ENCODE measurements at regions not wholly inside any gene's neighbourhood (a gene's known extent, or its start where the extent isn't known, plus 50 kb on each side); places are given as distances from the start of the nearest gene placed in this dataset.
"Not testable (repeated sequence)": the region's sequence is repeated elsewhere in the genome, so short reads cannot be mapped to it uniquely, and the experiment has no call there.

DNA sequence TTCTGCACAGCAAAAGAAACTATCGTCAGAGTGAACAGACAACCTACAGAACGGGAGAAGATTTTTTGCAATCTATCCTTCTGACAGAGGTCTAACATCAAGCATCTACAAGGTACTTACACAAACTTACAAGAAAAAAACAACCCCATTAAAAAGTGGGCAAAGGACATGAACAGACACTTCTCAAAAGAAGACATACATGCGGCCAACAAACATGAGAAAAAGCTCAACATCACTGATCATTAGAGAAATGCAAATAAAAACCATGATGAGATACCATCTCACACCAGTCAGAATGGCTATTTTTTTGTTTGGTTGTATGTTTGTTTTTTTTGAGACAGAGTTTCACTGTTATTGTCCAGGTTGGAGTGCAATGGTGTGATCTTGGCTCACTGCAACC, 131.5 kb upstream of the MED13 start:
- DNase-seq = not testable (repeated sequence)

DNA sequence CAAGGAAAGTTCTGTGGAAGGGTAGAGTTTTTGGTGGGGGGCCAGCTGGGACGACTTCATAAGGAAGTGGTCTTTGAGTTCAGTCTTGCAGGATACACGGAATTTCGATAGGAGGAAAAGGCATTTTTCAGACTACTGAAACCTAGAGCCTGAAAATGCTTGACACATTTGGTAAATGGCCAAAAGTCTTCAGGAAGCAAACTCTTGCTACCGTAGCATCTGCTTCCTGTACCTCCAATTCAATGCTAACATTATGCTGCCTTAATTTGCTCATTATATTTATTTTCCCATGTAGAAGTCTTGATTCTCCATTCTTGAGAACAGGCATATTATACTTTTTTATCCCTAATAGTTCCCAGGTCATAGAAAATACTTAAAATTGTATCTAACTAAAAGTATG, 129.3 kb upstream of the MED13 start:
- no peak for DNase-seq

DNA sequence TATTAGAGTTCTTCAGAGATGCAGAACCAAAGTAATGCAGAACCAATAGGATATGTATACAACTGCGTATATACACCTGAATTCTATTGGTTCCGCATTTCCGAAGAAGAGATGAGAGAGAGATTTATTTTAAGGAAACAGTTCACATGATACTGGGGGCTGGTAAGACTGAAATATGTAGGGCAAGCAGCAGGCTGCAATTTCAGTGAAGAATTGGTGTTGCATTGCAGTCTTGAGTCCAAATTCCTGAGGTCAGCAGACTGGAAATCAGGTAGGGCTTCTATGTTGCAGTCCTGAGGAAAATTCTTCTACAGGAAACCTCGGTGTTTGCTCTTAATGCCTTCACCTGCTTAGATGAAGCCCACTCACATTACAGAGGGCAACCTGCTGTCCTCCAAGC, 128.2 kb upstream of the MED13 start:
- no peak for DNase-seq

DNA sequence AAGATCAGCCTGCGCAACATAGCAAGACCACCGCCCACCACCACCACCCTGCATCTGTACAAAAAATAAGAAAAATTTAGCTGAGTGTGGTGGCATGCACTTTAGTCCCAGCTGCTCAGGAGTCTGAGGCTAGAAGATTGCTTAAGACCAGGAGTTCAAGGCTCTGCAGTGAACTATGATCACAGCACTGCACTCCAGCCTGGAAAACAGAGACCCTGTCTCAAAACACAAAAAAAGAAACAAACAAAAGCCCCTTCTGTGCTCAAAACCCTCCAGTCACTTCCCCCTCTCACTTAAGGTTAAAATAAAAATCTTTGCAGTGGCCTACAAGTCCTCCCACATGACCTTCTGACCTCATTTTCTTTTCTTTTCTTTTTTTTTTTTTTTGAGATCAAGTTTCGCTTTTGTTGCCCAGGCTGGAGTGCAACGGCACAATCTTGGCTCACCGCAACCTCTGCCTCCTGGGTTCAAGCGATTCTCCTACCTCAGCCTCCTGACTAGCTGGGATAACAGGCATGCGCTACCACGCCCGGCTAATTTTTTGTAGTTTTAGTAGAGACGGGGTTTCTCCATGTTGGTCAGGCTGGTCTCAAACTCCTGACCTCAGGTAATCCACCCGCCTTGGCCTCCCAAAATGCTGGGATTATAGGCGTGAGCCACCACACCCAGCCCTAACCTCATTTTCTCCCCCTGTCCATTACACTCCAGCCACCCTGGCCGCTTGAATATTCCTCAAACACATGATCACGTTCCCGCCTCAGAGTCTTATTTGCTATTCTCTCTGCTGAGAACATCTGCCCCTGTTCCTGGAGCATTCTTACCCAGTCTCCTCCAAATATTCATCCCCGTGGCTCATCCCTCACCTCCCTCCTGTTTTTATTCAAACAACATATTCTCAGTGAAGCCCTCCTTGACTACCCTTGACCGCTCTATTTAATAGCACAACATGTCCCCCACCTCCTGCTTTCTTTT, 126.6 kb upstream of the MED13 start:
- DNase-seq = no peak

DNA sequence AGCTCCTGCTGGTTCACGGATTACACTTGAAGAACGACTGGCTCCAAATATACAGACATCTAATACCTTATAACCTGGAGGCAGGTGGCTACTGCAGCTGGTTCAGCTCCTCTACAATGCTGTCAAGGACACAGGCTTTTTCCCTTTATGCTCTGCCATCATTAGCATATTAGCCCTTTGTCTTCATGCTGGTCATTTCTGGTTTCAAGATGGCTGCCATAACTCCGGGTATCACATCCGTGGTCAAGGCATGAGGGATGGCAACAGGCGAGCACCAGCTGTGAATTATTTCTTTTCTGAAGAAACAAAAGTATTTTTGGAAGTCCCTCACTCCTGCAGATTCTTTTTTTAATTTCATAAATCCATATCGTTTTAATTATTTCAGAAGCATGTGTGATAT, 124.3 kb upstream of the MED13 start:
- DNase-seq = no peak

DNA sequence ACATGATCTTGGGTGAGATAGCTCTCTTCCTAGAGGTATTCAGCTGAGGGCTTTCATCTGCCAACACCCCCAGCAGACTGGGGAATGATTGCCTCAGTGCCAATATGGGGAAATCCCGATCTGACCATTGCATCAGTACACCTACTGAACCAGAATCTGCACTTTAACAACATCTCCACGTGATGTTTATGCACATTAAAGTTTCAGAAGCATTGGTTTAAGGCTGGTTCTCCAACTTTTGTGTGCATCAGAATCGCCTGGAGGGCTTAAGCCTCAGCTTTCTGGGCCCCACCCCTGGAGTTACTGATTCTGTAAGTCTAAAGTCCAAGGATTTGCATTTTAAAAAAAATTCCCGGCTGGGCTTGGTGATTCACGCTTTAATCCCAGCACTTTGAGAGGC, 123.6 kb upstream of the MED13 start:
- no peak for DNase-seq

DNA sequence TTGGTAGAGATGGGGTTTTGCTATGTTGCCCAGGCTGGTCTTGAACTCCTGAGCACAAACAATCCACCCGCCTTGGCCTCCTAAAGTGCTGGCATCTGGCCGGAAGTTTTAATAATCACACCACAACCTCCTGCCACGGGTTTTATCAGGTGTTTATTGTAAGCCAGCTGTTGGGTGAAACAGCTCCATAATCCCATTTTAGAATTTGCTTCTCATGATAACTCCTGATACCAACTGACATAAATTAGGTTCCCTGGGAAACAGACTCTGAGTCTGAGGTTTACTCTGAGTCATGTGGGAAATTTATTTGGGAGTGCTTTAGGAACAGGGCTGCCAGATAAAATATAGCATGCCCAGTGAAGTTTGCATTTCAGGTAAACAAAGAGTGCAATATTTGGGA, 122.6 kb upstream of the MED13 start:
- no peak for DNase-seq

DNA sequence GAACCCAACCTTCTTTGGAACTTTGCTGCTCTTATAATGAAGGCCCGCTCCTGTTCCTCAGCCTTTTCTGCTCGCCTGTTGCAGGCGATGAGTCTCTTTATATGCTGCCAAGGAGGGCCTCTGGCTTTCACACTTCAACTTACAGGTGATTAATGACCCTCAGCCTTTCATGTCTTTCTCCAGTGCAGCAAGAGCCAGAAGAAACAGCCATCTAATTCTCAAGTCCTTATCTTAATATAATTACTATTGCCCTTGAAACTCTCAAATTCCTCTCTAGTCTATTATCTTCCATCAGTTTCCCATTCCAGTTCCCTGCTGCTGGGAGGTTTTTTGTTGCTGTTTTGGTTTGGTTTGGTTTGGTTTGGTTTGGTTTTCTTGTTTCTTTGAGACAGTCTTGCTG, 121.8 kb upstream of the MED13 start:
- no peak for DNase-seq

DNA sequence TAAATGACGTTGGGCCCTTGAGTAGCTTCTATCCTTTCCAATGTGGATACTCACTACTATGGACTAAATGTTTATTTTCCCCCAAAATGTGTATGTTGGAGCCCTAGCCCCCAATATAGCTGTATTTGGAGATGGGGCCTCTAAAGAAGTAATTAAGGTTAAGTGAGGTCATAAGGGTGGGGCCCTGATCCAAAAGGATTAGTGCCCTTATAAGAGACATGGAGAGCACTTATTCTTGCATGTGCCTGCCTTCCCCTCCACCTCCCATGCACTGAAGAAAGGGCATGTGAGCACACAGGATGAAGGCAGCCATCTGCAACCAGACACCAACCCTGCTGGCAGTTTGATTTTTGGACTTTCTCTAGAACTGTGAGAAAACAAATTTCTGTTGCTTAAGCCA, 115.7 kb upstream of the MED13 start:
- no peak for DNase-seq

DNA sequence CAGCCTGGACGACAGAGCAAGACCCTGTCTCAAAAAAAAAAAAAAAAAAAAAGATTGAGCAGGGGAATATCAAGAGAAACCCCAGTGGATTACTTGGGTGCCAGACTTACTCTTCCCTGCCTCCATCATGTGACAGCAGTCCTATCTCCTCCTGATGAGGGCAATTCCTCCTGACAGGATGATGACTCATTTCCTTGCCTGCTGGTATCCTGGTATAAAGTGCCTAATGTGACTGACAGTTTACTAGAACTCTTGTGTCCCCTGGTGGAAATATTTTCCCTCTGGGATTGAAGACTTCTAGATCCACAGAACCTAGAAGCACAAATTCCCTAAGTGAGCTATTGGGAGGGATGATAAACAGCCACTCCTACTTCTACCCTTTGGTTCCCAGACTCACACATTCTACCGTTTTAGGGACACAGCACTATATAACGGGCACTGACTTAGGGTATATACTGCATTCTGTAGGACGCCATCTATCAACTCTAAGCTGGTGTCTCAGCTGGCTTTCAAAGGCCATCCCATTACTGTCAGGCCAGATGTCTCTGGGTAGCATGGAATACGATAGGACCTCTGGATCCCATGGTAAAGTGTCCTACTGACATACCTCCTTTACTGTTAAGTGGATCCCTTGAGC, 114.6 kb upstream of the MED13 start:
- DNase-seq = no peak

DNA sequence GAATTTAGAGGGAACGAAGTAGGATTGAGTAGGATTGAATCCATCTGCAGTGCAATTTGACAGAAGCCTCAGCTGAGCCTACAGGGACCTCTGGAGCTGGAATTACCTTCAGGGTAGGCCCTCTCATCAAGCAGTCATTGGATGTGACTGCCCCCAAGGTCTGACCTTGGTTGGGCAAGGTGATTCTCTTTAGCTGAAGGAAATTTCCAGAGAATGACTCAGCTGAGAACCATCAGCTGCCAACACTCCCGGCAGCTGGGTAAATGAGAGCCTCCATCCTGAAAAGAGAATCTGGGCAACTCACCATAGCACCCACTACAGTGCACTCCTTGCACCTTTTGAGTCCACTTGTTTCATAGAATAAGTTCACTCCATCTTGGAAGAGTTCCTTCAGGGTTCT, 113.5 kb upstream of the MED13 start:
- DNase-seq = no peak

DNA sequence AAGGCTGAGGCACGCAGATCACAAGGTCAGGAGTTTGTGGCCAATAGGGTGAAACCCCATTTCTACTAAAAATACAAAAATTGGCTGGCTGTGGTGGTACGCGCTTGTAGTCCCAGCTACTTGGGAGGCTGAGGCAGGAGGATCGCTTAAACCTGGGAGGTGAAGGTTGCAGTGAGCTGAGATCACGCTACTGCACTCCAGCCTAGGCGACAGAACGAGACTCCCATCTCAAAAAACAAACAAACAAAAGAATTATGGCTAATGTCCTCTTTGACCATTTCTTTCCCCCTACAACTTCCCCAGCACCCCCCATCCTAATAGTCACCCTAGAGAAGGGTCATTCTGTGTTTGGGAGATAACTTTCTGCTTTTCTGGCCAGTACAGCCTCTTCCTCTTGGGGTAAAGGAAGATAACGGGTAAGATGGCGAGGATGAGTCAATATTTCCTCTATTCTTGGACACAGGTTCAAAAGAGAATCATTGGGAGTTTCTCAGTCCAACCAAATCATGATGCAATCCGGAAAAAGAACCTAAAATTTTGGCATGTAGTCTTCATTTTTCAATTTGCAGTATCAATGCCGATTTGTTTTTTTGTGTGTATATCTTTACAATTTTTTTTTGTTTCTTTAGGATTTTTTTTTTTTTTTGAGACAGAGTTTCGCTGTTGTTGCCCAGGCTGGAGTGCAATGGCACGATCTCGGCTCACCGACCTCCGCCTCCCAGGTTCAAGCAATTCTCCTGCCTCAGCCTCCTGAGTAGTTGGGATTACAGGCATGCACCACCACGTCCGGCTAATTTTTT, 107.6 kb upstream of the MED13 start:
- DNase-seq = no peak

DNA sequence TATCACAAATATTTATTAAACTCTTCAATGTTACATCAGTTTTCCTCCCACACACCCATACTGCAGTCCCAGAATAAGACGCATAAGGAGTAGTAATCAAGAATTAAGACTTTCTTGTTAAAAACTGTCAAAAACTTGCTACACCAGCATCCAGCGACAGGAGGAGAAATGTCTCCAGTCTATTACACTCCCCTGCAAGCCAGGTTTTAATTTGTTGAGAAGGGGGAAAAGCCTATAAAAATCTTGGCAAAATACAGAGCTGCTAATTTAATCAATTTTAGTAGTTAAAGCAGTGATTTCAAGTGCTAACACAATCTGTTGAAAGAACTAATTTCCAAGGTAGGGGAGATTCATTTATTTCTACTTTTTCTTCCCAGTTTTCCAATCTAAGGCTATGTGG, 102.0 kb upstream of the MED13 start:
- DNase-seq = no peak

DNA sequence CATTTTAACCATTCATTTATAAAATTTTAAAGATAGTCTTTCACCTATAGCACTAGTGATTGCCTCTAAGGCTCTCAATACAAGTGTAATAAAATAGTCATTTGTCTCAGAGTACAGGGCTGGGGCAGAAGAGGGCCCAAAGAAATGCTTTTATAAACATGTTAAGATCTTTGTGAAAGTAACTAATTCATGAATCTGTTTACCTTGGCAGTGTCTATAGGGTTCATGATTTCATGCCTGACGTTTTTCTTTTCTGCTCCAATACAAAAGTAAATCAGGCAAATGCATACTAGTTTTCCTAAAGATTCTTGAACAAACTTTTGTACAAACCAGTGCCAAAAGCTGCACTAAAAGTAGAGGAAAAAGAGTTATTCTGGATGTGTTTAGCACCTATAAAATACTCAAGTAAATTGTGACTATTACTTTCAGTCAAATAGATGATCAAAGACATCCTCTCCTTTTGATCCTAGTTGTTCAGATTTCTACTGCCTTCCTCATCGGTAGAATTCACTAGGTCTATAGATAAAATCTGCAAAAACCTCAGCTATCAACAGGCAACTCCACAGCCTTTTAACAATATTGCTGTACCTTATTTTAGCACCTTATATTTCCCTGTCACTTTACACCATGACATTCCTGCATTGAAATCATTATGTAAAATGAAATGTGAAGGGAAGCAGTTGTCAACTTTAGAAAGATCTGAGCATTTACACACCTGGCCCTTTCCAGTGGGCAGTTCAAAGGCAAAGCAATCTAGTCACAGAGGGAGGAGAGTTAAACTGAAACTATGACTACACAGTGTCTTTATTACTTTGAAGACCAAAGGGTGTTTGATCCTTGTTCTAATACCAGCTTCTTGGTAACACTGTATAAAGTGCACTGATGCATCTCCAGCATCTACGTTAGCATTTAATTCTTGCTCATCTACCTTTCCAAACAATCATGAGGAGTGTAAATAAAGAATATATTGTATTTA, 100.0 kb upstream of the MED13 start:
- peak; percentile 32 for DNase-seq

DNA sequence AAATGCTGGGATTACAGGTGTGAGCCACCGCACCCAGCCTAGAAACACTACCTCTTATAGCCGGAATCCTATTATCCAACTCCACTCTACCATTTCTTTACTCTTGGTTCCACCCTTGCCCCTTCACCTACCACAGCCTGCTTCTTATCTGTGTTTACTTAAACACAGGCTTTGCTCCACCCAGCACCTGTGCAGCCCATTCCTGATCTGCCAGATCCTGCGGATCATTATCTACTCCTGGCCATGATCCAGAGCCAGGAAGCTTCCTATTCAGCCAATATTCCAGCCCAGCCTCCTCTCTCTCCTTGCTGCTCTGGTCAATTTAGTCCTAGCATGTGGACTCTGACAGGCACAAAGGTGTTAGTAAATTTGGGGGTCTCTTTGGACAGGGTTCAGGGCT, 98.8 kb upstream of the MED13 start:
- no peak for DNase-seq

DNA sequence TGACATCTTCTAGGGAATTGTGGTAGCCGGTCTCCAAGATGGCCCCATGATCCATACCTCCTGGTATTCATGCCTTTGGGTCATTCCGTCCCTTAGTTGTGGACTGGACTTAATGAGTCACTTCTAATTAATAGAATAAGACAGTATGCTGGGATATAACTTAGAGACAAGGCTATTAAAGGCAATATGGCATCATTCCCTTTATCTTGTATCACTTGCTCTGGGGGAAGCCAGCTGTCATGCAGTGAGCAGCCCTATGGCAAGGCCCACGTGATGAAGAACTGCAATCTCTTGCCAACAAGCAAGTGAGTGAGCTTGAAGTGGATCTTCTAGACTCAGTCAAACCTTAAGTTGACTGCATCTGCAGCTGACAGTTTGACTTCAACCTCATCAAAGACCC, 97.8 kb upstream of the MED13 start:
- no peak for DNase-seq

DNA sequence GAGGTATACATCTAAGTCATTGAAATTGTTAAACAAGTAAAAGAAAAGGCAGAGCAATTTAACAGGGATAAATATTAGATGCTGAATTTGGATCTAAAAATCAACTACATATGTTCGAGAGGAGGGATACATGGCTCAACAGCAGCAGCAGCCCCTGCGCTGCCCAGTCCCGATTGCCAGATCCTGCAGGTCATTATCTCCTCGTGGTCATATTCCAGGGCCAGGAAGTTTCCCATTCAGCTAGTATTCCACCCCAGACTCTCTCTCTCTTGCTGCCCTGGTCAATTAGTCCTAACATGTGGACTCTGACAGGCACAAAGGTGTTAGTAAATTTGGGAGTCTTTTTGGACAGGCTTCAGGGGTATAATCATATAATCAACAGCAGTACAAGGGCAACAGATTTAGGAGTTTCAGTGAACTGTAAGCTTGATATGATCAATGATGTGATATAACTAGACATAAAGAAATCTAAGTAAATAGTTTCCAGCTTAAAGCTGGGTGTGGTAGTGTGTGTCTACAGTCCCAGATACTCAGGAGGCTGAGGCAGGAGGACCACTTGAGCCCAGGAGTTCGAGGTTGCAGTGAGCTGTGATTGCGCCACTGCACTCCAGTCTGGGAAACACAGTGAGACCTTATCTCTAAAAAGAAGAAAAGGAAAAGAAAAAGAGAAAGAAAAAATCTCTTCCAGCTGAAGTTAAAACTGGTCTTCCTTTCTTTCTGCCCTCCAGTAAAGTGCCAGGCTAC, 96.5 kb upstream of the MED13 start:
- no peak for DNase-seq

DNA sequence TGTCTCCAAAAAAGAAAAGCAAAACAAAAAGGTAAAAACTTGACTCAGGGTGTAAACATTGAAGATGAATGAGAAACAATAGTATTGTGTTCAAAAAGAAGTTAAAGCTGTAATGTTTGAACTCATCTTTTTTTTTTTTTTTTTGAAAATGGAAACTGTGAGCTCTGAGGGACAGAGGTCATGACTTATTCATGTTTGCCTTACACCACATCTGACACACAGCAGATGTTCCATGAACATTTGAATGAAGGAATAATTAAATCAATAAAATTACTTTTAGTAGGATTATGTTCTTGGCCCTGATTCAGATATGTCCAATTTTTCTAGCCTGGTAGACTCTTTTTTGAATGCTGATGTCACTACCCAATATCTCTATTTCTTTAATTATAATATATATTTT, 95.7 kb upstream of the MED13 start:
- DNase-seq = no peak

DNA sequence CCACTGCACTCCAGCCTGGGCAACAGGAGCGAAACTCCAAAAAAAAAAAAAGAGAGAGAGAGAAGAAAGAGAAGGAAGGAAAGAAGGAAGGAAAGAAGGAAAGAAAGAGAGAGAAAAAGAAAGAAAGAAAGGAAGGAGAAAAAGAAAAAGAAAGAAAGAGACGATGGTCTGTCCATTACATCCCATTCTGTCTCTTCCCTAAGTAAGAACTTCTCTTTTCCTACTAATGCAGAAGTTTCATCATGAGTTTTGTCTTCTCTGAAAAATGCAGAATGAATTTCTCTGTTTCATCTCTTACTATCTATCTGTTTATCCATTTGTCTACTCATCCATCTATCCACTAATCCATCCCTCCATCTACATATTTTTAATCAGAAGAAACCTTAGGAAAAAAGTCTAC, 94.9 kb upstream of the MED13 start:
- no peak for DNase-seq

DNA sequence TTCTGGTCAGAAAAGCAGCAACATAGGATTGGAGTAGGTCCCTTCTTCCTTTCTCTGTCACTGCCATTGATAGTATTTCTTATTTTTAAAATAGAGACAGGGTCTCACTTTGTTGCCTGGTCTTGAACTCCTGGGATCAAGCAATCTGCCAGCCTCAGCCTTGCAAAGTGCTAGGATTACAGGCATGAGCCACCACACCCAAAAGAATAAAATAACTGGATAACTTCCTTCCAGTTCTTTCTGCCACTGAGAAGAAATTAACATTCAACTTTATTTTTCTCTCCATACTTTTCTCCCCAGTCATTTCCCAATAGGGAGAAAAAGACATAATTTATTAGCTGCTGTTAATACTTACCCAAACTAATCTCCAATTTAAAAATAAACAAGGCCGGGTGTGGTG, 91.9 kb upstream of the MED13 start:
- no peak for DNase-seq

DNA sequence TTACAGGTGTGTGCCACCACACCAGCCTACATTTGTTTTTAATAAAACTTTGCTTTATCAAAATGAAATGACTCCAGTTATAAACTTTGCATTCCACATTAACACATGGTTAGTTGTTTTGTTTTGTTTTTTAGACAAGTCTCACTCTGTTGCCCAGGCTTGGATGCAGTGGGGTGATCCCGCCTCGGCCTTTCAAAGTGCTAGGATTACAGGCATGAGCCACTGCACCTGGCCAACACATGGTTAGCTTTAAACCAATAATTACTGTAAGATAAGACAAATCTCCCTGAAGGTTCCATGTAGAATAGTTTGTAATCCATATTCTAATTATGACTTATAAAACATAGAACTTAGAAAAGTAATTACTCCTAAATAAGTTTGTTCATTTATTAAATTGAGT, 89.8 kb upstream of the MED13 start:
- no peak for DNase-seq

DNA sequence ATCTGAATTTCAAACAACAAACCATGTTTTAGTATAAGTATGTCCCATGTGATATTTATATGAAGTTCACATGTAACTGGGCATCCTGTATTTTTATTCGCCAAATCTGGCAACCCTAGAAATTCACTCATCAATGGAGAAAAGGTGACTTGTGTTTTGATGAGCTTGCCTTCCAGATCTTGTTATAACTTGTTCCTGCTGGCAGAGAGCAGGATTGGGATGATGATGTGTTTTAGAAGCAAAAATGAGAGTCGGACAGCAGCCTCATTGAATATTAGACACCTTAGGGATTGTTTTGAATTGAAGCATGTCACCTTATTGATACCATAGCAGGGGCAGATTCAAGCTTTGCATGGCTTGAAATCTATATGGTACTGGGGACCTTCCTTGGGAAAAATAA, 85.4 kb upstream of the MED13 start:
- DNase-seq = no peak

Measured in activated CD4-positive, alpha-beta T cell treated with anti-CD3 and anti-CD28 coated beads, Interleukin-10, Interleukin-2, amounts not matched to agents 100 ng/mL and 50 ng/mL, durations not matched to agents 16 hours and 8 hours (primary cell).